ENCODE measurements at regions not wholly inside any gene's neighbourhood (a gene's known extent, or its start where the extent isn't known, plus 50 kb on each side); places are given as distances from the start of the nearest gene placed in this dataset.

GRCh38 chr7:32158751-32159745 lies 88.8 kb upstream of the PDE1C start:
- TF ChIP-seq, protein P1, sequence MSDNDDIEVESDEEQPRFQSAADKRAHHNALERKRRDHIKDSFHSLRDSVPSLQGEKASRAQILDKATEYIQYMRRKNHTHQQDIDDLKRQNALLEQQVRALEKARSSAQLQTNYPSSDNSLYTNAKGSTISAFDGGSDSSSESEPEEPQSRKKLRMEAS (IDR thresholded peaks at IDR 0.05; ENCODE audit: low read depth): peak; percentile 67
- TF ChIP-seq JUND (IDR thresholded peaks at IDR 0.05) (peak; percentile 47), RXRA (IDR thresholded peaks at IDR 0.05; ENCODE audit: borderline replicate concordance, low read depth) (no peak), NFIC (IDR thresholded peaks at IDR 0.05; ENCODE audit: borderline replicate concordance) (peak; percentile 14; the same call in 1 of the 2 replicates), YY1 (IDR thresholded peaks at IDR 0.05; ENCODE audit: low read depth) (peak; percentile 31; the same call in 1 of the 2 replicates), FOSL2 (IDR thresholded peaks at IDR 0.05; ENCODE audit: borderline replicate concordance, low read depth) (peak; percentile 66)
- ChIA-PET CTCF (interaction anchor here (1.1 kb wide), 1 partner anchor 52 kb away, joined by 4 read pairs; no protein-coding TSS in a partner anchor), POLR2A (no interaction called here)
- WGBS (ENCODE audit: low lambda C conversion rate): 21% methylated on average over 4 of the region's 4 CpGs
- H3F3A ChIP-seq (replicated peaks; ENCODE audit: insufficient read depth): peaks cover 19% of the 10 kb centered on the region
- peak overlapping the region in 1 of 2 experiments; percentile 27; a peak in 2 of 4 replicates for H3K27ac ChIP-seq (ENCODE audit: low read depth in 2 of 2, low read length in 1 of 2)
- H3K4me1 ChIP-seq (ENCODE audit: control insufficient read depth in 1 of 2, insufficient read depth in 2 of 2, low read depth in 1 of 2, low read length in 1 of 2): peaks cover 7 to 46% of the 10 kb centered on the region in 2 experiments
- H3K9me3 ChIP-seq: no peaks in the 10 kb centered on the region
- peak overlapping the region; percentile 77 for H2AFZ ChIP-seq (ENCODE audit: low read depth)
- H3K9ac ChIP-seq: no peak overlapping the region; the same call in 1 of the 2 replicates
- no peak overlapping the region for H3K4me3 ChIP-seq (ENCODE audit: low read depth in 2 of 2, low read length in 1 of 2)
- H3K79me2 ChIP-seq (ENCODE audit: insufficient read depth): no peaks in the 10 kb centered on the region
- H3K36me3 ChIP-seq (replicated peaks in 1 of 2; ENCODE audit: control insufficient read depth in 1 of 2, insufficient read depth in 2 of 2, low read length in 1 of 2): no peaks in the 10 kb centered on the region
- no peaks in the 10 kb centered on the region for H3K27me3 ChIP-seq (ENCODE audit: insufficient read depth)
- H3K9me2 ChIP-seq: no peaks in the 10 kb centered on the region
- peak overlapping the region; percentile 23; the same call in 1 of the 2 replicates for H3K4me2 ChIP-seq
- DNase-seq: no peak
- no peaks in the 10 kb centered on the region for H4K20me1 ChIP-seq (ENCODE audit: insufficient read depth)

DNA sequence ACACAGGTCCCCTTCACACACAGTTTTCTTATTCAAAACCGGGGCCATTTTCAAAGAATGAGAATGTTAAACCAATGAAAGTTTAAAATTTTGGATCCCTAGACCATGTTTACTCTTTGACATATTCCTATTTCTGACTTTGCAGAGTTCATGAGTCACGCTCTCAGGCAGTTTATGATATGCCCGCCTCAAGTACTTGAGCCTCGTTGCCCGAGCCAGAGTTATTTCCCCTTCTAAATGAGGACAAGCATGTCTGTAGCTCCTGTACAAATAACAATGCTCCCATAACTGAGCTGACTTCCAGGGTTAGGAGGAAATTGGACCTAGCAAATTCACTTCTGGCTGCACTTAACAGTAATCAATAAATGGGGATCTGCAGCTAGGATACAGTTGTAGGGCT lies 87.9 kb upstream of the PDE1C start:
- Histone ChIP-seq H4K20me1 (ENCODE audit: insufficient read depth) (no peaks in the 10 kb centered on the region), H2AFZ (ENCODE audit: low read depth) (peak overlapping the region; percentile 77), H3K27me3 (ENCODE audit: insufficient read depth) (no peaks in the 10 kb centered on the region), H3F3A (replicated peaks; ENCODE audit: insufficient read depth) (peaks cover 10% of the 10 kb centered on the region), H3K27ac (ENCODE audit: low read depth in 2 of 2, low read length in 1 of 2) (peak overlapping the region; percentile 23 to 27; a peak in 2 of 4 replicates), H3K9me3 (no peaks in the 10 kb centered on the region), H3K4me2 (no peak overlapping the region), H3K36me3 (replicated peaks in 1 of 2; ENCODE audit: control insufficient read depth in 1 of 2, insufficient read depth in 2 of 2, low read length in 1 of 2) (no peaks in the 10 kb centered on the region), H3K79me2 (ENCODE audit: insufficient read depth) (no peaks in the 10 kb centered on the region), H3K4me1 (ENCODE audit: control insufficient read depth in 1 of 2, insufficient read depth in 2 of 2, low read depth in 1 of 2, low read length in 1 of 2) (peaks cover 2 to 42% of the 10 kb centered on the region in 2 experiments), H3K9ac (no peak overlapping the region), H3K9me2 (no peaks in the 10 kb centered on the region), H3K4me3 (ENCODE audit: low read depth in 2 of 2, low read length in 1 of 2) (no peak overlapping the region)
- TF ChIP-seq MXI1 (IDR thresholded peaks at IDR 0.05; ENCODE audit: low read depth, low read length) (no peak), CTCF (IDR thresholded peaks at IDR 0.05) (no peak), FOXJ3 (CRISPR knock-in tag; IDR thresholded peaks at IDR 0.05) (no peak), NRF1 (IDR thresholded peaks at IDR 0.05; ENCODE audit: low read depth, low read length) (no peak), SIN3A (IDR thresholded peaks at IDR 0.05; ENCODE audit: borderline replicate concordance, low read depth, low read length) (no peak), EZH2phosphoT487 (IDR thresholded peaks at IDR 0.05; ENCODE audit: borderline replicate concordance, low read depth) (no peak), FOXM1 (IDR thresholded peaks at IDR 0.05; ENCODE audit: low read depth) (no peak)
- TF ChIP-seq, protein P1 (IDR thresholded peaks at IDR 0.05; ENCODE audit: low read depth): peak; percentile 73
- CTCF ChIA-PET: interaction anchor here (1.1 kb wide), 1 partner anchor 53 kb away, joined by 4 read pairs; no protein-coding TSS in a partner anchor
- POLR2A ChIA-PET: no interaction called here
- no peak for DNase-seq
- WGBS (ENCODE audit: low lambda C conversion rate): 30% methylated on average over 5 of the region's 5 CpGs

Measured in SK-N-SH (cell line).